ENCODE measurements at regions not wholly inside any gene's neighbourhood (a gene's known extent, or its start where the extent isn't known, plus 50 kb on each side); places are given as distances from the start of the nearest gene placed in this dataset.

DNA sequence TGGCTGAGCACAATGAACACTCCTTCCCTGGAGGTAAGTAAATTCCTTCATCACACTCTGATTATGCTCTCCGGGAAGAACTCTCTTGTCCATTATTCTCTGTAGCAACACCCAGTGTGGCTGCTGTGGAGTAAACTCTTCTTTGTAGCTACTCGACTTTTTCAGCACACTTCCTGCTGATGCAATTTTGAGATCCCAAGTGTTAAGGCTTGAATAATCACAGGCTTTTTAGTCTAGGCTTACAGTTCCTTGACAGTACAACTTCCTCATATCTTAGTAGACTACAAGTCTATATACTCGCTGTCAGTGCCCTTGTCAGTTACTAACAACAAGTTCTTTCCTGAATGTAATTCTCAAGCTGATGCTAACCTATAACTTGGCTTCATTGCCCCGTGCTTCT is 301.8 kb upstream of the API5 start:
- H3K4me3 Mint-ChIP-seq = no peak overlapping the region
- ATAC-seq (replicated peaks) = no peak
- no peaks in the 10 kb centered on the region for H3K36me3 Mint-ChIP-seq (ENCODE audit: low read depth)
- no peaks in the 10 kb centered on the region for H3K4me1 Mint-ChIP-seq
- H3K27ac Mint-ChIP-seq = no peak overlapping the region
- H3K9me3 Mint-ChIP-seq = peaks cover 13% of the 10 kb centered on the region
- H3K27me3 Mint-ChIP-seq = no peaks in the 10 kb centered on the region

DNA sequence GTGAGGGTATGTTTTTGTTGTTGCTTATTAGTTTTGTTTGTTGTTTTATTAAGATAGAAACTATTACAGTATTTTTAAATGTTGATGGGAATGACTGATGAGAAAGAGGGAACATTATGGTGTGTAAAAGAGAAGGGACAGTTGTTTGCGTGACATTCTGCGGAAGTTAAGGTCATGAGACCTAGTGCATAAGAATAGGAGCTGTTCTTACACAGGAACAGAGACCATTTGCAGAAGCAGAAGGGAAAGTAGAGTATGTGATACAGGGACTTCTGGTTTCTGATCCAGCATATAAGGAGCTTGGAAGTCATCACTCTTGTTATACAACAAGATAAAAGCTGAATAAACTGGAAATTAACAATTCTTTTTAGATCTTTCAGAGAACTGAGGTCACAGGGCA is 299.2 kb upstream of the API5 start:
- Mint-ChIP-seq H3K4me3 (no peak overlapping the region), H3K36me3 (ENCODE audit: low read depth) (no peaks in the 10 kb centered on the region), H3K9me3 (peaks cover 5% of the 10 kb centered on the region), H3K27ac (no peak overlapping the region), H3K4me1 (no peaks in the 10 kb centered on the region), H3K27me3 (no peaks in the 10 kb centered on the region)
- no peak for ATAC-seq (replicated peaks)

DNA sequence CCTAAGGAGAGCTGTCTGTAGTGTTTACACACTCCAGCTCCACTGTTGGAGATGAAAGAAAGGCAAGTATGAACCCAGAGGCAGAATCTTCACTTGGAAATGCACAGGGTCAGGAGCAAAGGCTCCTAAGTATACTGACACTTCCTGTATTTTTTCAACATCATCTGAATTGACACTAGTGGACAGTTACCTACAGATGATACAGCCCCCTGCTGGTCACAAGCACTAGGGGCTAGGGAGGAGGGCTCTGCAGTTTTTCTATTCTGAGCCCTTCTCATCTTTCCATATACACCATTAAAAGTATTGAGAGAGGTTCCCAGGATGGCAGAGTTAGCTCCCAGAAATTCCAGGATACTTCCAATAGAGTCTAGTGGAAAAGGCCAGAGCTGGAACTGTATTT is 290.3 kb upstream of the API5 start:
- Mint-ChIP-seq H3K4me1 (no peaks in the 10 kb centered on the region), H3K36me3 (ENCODE audit: low read depth) (no peaks in the 10 kb centered on the region), H3K27ac (no peak overlapping the region), H3K9me3 (peaks cover 8% of the 10 kb centered on the region), H3K4me3 (no peak overlapping the region), H3K27me3 (no peaks in the 10 kb centered on the region)
- ATAC-seq (replicated peaks) = no peak

GRCh38 chr11:43034341-43034740 is 277.5 kb upstream of the API5 start:
- Mint-ChIP-seq H3K27me3 (no peaks in the 10 kb centered on the region), H3K4me1 (no peaks in the 10 kb centered on the region), H3K36me3 (ENCODE audit: low read depth) (no peaks in the 10 kb centered on the region), H3K4me3 (no peak overlapping the region), H3K27ac (no peak overlapping the region), H3K9me3 (peaks cover 12% of the 10 kb centered on the region)
- no peak for ATAC-seq (replicated peaks)

GRCh38 chr11:43035086-43035485 is 276.7 kb upstream of the API5 start:
- ATAC-seq (replicated peaks) = no peak

DNA sequence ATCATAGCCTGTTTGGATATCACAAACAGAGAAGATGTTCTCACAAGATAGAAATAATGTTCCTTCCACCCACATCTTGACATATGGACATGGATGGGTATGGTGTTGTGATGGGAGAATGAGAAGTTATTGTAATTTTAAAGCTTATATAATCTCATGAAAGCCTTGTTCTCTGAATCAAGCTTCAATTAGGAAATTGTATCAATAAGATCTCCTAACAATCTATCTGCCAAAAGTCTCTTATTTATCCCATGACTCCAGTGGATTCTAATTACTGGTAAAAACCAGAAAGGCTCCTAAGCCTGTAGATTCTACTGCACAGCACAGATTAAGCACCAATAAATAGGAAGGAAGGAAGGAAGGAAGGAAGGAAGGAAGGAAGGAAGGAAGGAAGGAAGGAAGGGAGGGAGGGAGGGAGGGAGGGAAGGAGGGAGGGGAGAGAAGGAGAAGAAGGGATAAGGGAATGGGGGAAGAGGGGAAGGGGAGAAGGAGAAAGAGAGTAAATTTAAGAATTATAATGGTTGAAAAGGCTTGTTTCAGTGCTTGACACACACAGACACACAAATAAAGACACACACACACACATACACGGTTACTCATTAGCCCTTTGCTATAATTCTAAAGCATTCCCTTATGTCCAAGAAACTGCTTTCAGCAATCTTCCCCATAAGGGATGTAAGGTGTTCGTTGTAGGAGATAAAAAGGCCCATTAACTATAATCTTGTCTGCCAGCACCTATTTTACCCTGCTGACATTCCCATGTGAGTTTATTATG is 258.0 kb upstream of the API5 start:
- ATAC-seq (replicated peaks) = no peak
- Mint-ChIP-seq H3K9me3 (no peaks in the 10 kb centered on the region), H3K36me3 (ENCODE audit: low read depth) (no peaks in the 10 kb centered on the region), H3K27ac (no peak overlapping the region), H3K27me3 (no peaks in the 10 kb centered on the region), H3K4me1 (no peaks in the 10 kb centered on the region), H3K4me3 (no peak overlapping the region)

More at GRCh38 chr11:43035086-43035485, 276.7 kb upstream of the API5 start:
- Mint-ChIP-seq H3K9me3 (peaks cover 9% of the 10 kb centered on the region), H3K4me1 (no peaks in the 10 kb centered on the region), H3K27me3 (no peaks in the 10 kb centered on the region), H3K27ac (no peak overlapping the region), H3K36me3 (ENCODE audit: low read depth) (no peaks in the 10 kb centered on the region), H3K4me3 (no peak overlapping the region)

DNA sequence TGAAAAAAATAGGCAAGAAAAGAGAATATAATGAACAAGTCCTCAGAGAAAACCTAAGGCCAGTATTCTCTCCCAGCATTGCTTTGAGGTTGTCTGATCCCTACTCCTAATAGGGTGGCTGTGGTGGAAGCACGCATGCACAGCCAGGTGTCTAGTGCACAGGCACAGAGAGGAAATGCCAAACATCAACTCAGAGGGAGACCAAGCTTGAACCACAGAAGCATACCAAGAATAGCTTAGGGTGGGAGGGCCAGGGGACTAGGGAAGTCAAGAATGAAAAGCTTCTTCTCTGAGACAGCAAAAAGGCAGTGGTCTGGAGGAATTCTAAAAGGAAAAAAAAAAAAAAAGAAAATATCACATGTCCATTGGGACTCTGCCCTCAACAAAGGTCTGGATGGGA is 244.1 kb upstream of the API5 start:
- H3K36me3 Mint-ChIP-seq (ENCODE audit: low read depth) = no peaks in the 10 kb centered on the region
- H3K27ac Mint-ChIP-seq = no peak overlapping the region
- H3K27me3 Mint-ChIP-seq = no peaks in the 10 kb centered on the region
- peaks cover 17% of the 10 kb centered on the region for H3K9me3 Mint-ChIP-seq
- no peak for ATAC-seq (replicated peaks)
- no peak overlapping the region for H3K4me3 Mint-ChIP-seq
- H3K4me1 Mint-ChIP-seq = no peaks in the 10 kb centered on the region

DNA sequence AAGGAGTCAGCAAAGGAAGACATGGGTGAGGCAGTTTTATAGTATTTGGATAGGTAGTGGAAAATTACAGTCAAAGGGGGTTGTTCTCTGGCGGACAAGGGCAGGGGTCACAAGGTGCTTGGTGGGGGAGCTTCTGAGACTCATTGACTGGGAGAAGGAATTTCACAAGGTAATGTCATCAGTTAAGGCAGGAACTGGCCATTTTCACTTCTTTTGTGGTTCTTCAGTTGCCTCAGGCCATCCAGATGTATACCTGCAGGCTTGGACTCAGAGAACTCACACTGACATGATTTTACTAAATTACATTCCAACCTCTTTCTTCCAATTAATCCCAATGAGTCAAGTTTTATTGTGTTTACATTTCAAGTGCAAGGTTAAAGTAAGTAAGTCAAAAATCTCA is 240.5 kb upstream of the API5 start:
- H3K4me3 Mint-ChIP-seq = no peak overlapping the region
- no peaks in the 10 kb centered on the region for H3K4me1 Mint-ChIP-seq
- H3K27ac Mint-ChIP-seq = no peak overlapping the region
- no peaks in the 10 kb centered on the region for H3K36me3 Mint-ChIP-seq (ENCODE audit: low read depth)
- H3K9me3 Mint-ChIP-seq = peaks cover 18% of the 10 kb centered on the region
- ATAC-seq (replicated peaks) = no peak
- no peaks in the 10 kb centered on the region for H3K27me3 Mint-ChIP-seq

DNA sequence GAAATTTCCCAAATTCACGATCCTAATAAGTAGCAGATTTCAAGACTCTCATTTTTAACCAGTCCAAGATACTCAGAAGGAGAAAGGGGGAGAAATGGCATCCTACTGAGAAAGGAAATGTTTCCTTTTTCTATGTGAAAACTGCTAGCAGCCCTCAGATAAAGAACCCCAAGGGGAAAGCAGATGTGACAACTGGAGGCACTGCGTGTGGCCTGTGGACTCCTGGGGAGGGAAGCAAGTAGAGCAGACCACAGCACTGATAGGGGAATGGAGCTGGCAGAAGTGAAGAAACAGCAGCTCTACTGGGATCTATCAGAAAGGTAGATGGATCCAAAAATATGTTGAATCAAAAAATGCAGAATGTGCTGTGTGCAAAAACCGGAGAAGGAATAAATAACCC is 239.7 kb upstream of the API5 start:
- Mint-ChIP-seq H3K36me3 (ENCODE audit: low read depth) (no peaks in the 10 kb centered on the region), H3K4me3 (no peak overlapping the region), H3K9me3 (peaks cover 17% of the 10 kb centered on the region), H3K27me3 (no peaks in the 10 kb centered on the region), H3K4me1 (no peaks in the 10 kb centered on the region), H3K27ac (no peak overlapping the region)
- no peak for ATAC-seq (replicated peaks)

- no peak overlapping the region for H3K4me3 Mint-ChIP-seq
- H3K9me3 Mint-ChIP-seq = peaks cover 12% of the 10 kb centered on the region
- H3K4me1 Mint-ChIP-seq = no peaks in the 10 kb centered on the region
- H3K27ac Mint-ChIP-seq = no peak overlapping the region
- ATAC-seq (replicated peaks) = no peak
- no peaks in the 10 kb centered on the region for H3K27me3 Mint-ChIP-seq
- no peaks in the 10 kb centered on the region for H3K36me3 Mint-ChIP-seq (ENCODE audit: low read depth)
Measured at GRCh38 chr11:43072911-43073310, 238.9 kb upstream of the API5 start.

DNA sequence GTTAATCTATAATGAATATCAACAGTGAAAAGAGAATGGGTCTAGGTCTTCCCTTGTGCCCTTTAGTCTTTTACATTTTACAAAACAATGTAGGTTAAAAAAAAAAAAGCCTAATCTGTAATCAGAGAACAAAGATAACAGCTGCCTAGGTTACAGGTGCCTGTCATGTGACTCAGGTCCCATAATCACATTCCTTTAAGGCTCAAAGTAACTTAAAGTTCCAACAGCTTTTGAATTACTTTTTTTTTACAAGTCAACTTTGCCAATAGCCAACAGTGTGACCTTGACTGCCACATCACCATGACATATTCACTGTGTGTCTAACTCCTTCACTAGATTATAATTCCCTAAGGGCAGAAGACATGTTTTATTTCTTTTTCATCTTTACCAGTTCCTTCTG is 237.0 kb upstream of the API5 start:
- no peaks in the 10 kb centered on the region for H3K36me3 Mint-ChIP-seq (ENCODE audit: low read depth)
- peaks cover 12% of the 10 kb centered on the region for H3K9me3 Mint-ChIP-seq
- no peaks in the 10 kb centered on the region for H3K27me3 Mint-ChIP-seq
- no peak for ATAC-seq (replicated peaks)
- H3K27ac Mint-ChIP-seq = no peak overlapping the region
- H3K4me1 Mint-ChIP-seq = no peaks in the 10 kb centered on the region
- H3K4me3 Mint-ChIP-seq = no peak overlapping the region

DNA sequence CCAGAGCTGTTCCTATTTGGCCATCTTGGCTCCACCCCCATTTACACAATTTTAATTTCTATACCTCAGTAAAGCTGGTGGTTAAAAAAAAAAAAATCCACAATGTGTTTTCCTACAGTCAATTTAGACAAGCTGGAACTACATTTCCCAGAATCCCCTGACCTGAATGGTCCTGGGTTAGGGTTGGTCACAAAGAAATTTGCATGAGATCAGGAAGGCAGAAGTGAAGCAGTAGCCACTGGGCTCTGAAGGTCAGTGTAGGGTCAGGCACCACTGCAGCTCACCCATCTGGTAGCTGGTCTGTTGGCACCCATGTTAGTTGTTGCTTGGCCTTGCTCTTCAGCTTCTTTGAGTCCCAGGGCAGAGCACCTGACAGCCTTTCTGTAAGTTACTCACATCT is 210.7 kb upstream of the API5 start:
- H3K4me3 Mint-ChIP-seq = no peak overlapping the region
- no peak for ATAC-seq (replicated peaks)

GRCh38 chr11:43116071-43116470 is 195.7 kb upstream of the API5 start:
- H3K36me3 Mint-ChIP-seq (ENCODE audit: low read depth) = no peaks in the 10 kb centered on the region
- H3K27ac Mint-ChIP-seq = no peak overlapping the region
- H3K27me3 Mint-ChIP-seq = no peaks in the 10 kb centered on the region
- no peaks in the 10 kb centered on the region for H3K4me1 Mint-ChIP-seq
- ATAC-seq (replicated peaks) = no peak
- peaks cover 4% of the 10 kb centered on the region for H3K9me3 Mint-ChIP-seq
- H3K4me3 Mint-ChIP-seq = no peak overlapping the region

More for the DNA sequence above, 210.7 kb upstream of the API5 start:
- H3K36me3 Mint-ChIP-seq (ENCODE audit: low read depth) = no peaks in the 10 kb centered on the region
- peaks cover 11% of the 10 kb centered on the region for H3K9me3 Mint-ChIP-seq
- no peak overlapping the region for H3K27ac Mint-ChIP-seq
- no peaks in the 10 kb centered on the region for H3K4me1 Mint-ChIP-seq
- H3K27me3 Mint-ChIP-seq = no peaks in the 10 kb centered on the region

GRCh38 chr11:43119275-43119970 is 192.4 kb upstream of the API5 start:
- no peak overlapping the region for H3K4me3 Mint-ChIP-seq
- no peaks in the 10 kb centered on the region for H3K4me1 Mint-ChIP-seq
- no peaks in the 10 kb centered on the region for H3K36me3 Mint-ChIP-seq (ENCODE audit: low read depth)
- H3K27ac Mint-ChIP-seq = no peak overlapping the region
- peaks cover 4% of the 10 kb centered on the region for H3K9me3 Mint-ChIP-seq
- H3K27me3 Mint-ChIP-seq = no peaks in the 10 kb centered on the region
- ATAC-seq (replicated peaks) = no peak

- no peaks in the 10 kb centered on the region for H3K4me1 Mint-ChIP-seq
- H3K27me3 Mint-ChIP-seq = no peaks in the 10 kb centered on the region
- no peak overlapping the region for H3K27ac Mint-ChIP-seq
- H3K9me3 Mint-ChIP-seq = peaks cover 4% of the 10 kb centered on the region
- H3K4me3 Mint-ChIP-seq = no peak overlapping the region
- H3K36me3 Mint-ChIP-seq (ENCODE audit: low read depth) = no peaks in the 10 kb centered on the region
- ATAC-seq (replicated peaks) = no peak
Measured at GRCh38 chr11:43122546-43122945, 189.2 kb upstream of the API5 start.

Measured in activated T-helper 17 cell treated with anti-CD3 and anti-CD28 coated beads, Interleukin-2, amount 50 U/mL, for 72 hours (primary cell).